Adrenal gland (tissue), 5 donors: ENCODE measurements at regions not wholly inside any gene's neighbourhood (a gene's known extent, or its start where the extent isn't known, plus 50 kb on each side); places are given as distances from the start of the nearest gene placed in this dataset.

Experiments used
- POLR2A ChIP-seq, 2 donors: fragments of 450-650 bp; IDR thresholded peaks; one replicate each; pipeline ENCODE4 v1.6.1; 2017; ENCODE audit warnings: antibody characterized with exemption in 2 of 2, mild to moderate bottlenecking in 2 of 2, moderate library complexity in 1 of 2
- TF ChIP-seq, protein P1 (sequence below), 6 experiments: fragments of 450-650 bp in 4 of 6; fragments of 200-600 bp in 2 of 6; sonication (generic) in 1 of 6; IDR thresholded peaks; 1 replicate in 5 of 6; 2 replicates in 1 of 6; pipeline versions ENCODE4 v1.5.1 to v1.8.0; 2016 to 2021; ENCODE audit warnings: antibody characterized with exemption in 6 of 6, mild to moderate bottlenecking in 2 of 6, moderate library complexity in 1 of 6
- donor health status: DM: no; HTN: no; CAD: no.

DNA sequence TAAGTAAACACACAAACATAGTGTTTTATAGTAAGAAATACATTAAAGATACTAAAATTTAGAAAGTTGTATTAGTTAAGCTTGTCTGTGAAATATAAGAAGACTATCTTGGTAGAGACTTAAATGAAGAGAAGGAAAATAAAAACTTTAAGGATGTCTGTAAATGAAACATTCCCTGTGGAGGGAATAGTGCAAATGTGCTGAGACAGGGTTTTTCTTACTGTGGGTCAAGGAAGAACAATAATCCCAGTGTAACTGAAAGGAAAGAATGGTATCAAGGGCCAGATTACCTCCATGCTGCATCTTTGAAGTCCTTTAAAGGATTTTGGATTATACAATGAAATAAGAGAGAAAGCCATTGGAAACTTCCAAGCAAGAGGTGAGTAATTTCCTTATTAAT lies 547.5 kb upstream of the PCDH15 start:
- TF ChIP-seq, protein P1, sequence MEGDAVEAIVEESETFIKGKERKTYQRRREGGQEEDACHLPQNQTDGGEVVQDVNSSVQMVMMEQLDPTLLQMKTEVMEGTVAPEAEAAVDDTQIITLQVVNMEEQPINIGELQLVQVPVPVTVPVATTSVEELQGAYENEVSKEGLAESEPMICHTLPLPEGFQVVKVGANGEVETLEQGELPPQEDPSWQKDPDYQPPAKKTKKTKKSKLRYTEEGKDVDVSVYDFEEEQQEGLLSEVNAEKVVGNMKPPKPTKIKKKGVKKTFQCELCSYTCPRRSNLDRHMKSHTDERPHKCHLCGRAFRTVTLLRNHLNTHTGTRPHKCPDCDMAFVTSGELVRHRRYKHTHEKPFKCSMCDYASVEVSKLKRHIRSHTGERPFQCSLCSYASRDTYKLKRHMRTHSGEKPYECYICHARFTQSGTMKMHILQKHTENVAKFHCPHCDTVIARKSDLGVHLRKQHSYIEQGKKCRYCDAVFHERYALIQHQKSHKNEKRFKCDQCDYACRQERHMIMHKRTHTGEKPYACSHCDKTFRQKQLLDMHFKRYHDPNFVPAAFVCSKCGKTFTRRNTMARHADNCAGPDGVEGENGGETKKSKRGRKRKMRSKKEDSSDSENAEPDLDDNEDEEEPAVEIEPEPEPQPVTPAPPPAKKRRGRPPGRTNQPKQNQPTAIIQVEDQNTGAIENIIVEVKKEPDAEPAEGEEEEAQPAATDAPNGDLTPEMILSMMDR (IDR thresholded peaks at IDR 0.05) = no peak
- TF ChIP-seq POLR2A (IDR thresholded peaks at IDR 0.05) = no peak
